A673 (cell line): ENCODE measurements at regions not wholly inside any gene's neighbourhood (a gene's known extent, or its start where the extent isn't known, plus 50 kb on each side); places are given as distances from the start of the nearest gene placed in this dataset.

ENCODE experiments used
- CTCF ChIP-seq: fragments of 300-800, 200-600 bp; sonication (generic); conservative IDR thresholded peaks from 2 replicates; pipeline ENCODE4 v1.5.1; 2017; ENCODE audit warnings: low read depth, mild to moderate bottlenecking, antibody characterized with exemption, low read length, moderate library complexity, mixed read lengths
- EZH2 ChIP-seq: fragments of 200-600 bp; sonication (generic); IDR thresholded peaks from 2 replicates; pipeline ENCODE4 v1.6.1; 2017; ENCODE audit warnings: borderline replicate concordance, low read depth, mild to moderate bottlenecking, mixed read lengths, antibody characterized with exemption, low read length; ENCODE audit not compliant: poor library complexity, severe bottlenecking

DNA sequence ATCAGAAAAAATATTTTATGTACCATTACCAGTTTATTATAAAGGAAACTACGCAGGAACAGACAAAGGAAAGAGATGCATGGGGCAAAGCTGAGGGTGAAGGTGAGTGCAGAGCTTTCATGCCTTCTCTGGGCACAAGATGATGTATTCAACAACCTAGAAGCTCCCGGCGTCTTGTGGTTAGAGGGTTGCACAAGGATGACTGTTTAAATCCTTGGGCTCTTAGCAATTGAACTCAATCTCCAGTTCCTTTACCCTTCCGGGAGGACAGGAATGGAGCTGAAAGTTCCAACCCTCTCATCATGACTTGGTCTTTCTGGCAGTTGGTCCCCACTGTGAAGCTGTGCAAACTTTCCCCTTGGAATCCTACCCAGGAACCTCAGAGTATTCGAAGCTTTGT, 542.0 kb downstream of the EPHA3 start:
- no peak for TF ChIP-seq CTCF
- TF ChIP-seq EZH2 = no peak
